HG02943 (cell line): ENCODE measurements at regions not wholly inside any gene's neighbourhood (a gene's known extent, or its start where the extent isn't known, plus 50 kb on each side); places are given as distances from the start of the nearest gene placed in this dataset.

Experiments used
- ATAC-seq: cut with Tn5 transposase; IDR thresholded peaks from one replicate; pipeline ENCODE4 v1.9.1; 2021; ENCODE audit warnings: mild to moderate bottlenecking, low read depth, moderate library complexity; ENCODE audit not compliant: unreplicated experiment

DNA sequence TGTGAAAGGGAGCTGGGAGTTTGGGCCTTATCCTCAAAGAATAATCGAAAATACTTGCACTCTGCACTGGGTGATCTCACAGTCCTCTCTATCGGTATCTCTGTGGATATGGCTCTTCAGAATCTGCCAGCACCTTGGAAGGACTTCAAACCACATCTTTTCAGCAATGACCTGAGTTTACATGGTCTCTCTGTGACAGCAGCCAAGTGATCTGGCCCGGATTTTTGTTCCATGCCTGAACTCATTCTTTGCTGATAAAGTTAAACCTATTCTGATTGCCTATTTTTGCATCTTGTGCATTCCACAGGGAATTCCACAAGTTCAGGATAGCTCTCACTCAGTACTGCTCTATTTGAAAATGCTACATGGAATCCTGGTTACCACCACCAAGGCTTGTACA is 98.9 kb downstream of the HDGFL1 start:
- no peak for ATAC-seq

GRCh38 chr6:22668717-22669116 is 99.4 kb downstream of the HDGFL1 start:
- ATAC-seq, result no peak

- no peak for ATAC-seq
Measured at GRCh38 chr6:22670605-22671004, 101.2 kb downstream of the HDGFL1 start.

GRCh38 chr6:22673474-22673873 is 104.1 kb downstream of the HDGFL1 start:
- no peak for ATAC-seq

- no peak for ATAC-seq
Measured at GRCh38 chr6:22680950-22681349, 111.6 kb downstream of the HDGFL1 start.

- no peak for ATAC-seq
Measured at GRCh38 chr6:22681761-22682160, 112.4 kb downstream of the HDGFL1 start.

DNA sequence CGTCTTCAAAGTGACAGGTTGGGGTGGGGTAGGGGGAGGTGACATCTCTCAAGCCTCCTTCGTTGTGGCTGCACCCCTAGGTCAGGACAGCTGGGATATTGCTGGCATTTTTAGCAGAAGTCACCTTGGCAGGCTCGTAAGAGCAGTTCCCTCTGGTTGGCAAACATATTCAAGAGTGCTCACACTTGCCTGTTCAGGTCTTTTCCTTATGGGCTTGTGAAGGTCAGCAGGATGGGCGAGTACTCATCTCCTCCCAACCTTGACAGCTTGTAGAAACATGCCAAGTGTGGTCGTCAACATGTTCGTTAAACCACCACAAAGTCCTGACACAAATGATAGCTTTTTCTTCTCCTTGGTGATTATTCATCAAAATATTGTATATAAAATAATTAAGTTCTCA is 113.6 kb downstream of the HDGFL1 start:
- no peak for ATAC-seq

GRCh38 chr6:22690446-22690845 is 121.1 kb downstream of the HDGFL1 start:
- no peak for ATAC-seq

DNA sequence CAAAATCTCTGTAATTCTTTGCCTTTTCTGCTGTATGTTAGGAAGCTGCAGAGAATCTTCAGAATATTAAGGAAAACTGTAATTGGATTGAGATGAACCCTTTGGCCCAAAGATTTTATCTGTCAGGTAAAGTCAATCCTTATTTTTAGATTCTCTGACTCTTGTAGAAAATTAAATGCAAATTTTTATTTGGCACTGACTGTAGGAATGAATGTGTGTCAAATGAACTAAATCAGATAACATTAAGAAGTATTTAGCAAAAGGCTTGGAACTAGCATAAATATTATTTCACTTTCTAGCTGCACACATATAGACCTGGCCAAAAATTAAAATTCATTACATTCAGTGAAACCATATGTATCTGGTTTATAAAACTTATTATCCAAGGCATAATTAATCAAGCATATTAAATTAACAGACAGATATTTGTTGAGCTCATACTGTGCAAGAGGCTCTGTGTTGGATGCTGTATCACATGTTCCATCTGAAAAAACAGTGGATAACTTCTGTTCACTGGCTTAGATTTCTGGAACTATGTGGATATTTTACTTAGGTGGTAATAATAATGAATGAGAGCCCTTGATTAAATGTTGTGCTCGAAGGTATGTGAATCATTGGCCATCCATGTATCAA is 124.8 kb downstream of the HDGFL1 start:
- no peak for ATAC-seq

DNA sequence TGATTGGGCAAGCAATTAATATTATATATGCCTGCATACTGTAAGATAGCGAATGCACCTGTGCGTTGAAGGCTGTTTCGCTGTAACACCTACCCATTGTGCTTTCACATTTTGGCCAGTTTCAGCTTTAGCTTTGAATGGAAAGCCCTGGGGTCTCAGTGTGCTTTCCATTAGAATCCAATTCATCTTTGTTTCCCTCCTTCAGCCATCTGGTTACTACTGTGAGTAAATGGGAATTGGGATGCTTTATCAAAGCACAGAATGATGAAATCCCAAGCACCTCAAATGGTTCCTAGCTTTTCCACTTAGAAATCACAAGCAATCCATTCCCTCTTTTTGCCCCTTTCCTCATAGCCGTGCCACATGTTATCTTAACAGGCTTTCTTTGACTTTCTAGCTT is 127.1 kb downstream of the HDGFL1 start:
- ATAC-seq, result no peak

- ATAC-seq, result no peak
Measured at GRCh38 chr6:22697306-22697705, 127.9 kb downstream of the HDGFL1 start.

GRCh38 chr6:22699151-22699550 is 129.8 kb downstream of the HDGFL1 start:
- no peak for ATAC-seq

DNA sequence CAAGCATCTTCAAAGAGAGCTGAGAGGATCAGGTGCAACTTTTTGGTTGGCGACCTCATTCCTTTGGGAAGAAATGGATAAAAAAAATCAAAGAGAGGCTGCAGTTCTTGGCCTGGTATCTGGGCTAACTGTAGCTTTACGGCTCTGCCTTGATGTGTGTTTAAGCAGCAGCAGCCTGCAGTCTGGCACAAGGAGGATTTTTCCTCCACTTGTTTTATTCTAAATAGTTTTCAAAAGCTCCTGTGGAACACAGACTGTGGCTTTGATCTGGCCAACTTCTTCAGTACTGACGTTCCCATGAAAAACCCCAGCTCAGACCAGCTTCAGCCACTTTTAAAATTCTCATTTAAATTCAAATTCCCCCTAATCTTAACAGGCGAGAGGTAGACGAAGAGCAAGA is 137.3 kb downstream of the HDGFL1 start:
- no peak for ATAC-seq

GRCh38 chr6:22708469-22708868 is 139.1 kb downstream of the HDGFL1 start:
- no peak for ATAC-seq

DNA sequence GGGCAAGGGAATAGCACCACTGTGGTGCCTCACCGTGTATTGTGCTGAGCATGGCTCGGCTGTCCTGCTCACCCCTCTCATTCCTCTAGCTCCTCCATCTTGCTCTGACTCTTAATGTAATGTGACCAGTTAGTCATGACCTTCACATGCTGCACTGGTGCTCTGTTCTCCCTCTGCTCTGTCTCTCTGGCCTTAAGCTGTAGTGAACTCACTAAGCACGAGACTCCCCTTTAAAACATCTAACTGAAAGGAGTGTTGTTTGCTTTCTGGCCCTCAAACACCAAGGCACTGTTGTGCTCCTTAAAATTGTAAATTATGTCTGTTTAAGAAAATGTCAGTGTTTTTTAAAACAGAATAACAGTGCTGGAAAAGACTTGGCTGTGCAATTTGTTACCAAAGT is 140.4 kb downstream of the HDGFL1 start:
- no peak for ATAC-seq

DNA sequence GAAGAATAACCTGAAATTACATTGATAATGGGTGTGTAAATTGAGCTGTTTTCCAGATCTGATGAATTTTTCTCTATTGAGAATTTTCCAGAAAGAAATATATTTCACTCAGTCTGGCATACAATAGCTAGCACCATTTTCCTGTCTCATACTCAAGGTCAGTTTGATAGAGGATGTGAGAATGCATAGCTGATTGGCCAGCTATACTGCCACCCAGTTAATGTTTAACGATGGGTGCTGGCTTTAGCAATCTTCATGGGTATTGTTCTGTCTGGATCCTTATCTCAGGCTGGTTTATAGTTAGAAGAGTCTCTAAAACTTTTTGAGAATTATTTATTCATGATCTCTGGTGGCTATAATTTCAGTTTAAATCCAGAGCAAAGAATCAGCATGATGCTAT is 147.4 kb downstream of the HDGFL1 start:
- no peak for ATAC-seq

GRCh38 chr6:22717915-22718314 is 148.5 kb downstream of the HDGFL1 start:
- no peak for ATAC-seq

DNA sequence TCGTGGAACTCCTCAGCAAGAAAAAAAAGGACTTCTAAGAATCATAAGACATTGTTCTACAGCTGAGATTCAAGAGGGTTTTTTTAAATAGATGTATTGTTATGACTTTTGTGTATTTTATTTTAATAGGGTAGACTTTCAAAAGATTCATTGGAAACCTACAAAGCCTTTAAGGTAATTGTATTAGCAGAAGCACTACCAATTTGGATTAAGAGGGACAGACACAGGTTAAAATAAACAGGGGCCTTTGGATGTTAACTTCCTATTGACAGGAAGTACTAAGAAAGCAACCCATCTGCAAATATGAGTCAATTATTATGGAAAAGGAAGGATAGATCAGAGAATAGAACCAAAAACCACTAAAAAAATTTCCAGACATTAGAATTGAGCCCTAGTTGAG is 153.5 kb downstream of the HDGFL1 start:
- no peak for ATAC-seq

DNA sequence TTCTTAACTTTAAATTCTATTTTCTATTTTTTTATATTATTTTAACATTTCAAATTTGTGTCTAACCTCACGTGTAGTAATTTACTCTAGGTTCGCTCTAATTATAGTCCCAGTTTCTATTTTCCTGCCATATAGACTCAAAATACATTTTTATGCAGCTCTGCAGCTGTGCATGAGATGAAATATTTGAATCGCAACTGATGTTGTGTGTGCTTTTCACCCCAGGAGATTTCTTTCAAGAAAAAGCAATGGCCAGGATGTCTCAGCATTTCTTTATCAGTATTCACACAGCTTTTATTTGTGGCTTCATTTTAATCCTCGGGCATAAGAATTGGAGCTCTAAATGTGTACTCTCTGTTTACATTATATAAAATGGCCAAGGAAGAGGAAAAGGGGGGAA is 157.6 kb downstream of the HDGFL1 start:
- no peak for ATAC-seq

DNA sequence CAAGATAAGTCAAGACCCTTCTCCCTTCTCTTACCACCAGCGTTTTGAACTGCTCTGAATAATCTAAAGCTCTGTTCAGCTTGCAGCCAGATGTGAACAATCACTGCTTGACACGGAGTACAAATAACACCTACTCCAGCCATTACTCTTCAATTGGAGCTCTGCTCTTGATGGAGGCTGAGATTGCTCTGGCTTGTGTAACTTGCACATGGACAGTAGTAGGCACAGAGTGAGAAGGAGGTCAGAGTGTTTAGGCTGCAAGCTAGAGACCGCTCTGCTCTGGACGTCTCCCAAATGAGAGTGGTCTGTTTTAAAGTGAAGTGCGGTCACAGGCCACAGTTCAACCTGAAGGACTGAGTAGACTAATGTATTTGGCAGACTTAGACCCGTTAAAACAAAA is 158.3 kb downstream of the HDGFL1 start:
- no peak for ATAC-seq

- no peak for ATAC-seq
Measured at GRCh38 chr6:22732176-22732970, 163.0 kb downstream of the HDGFL1 start.

DNA sequence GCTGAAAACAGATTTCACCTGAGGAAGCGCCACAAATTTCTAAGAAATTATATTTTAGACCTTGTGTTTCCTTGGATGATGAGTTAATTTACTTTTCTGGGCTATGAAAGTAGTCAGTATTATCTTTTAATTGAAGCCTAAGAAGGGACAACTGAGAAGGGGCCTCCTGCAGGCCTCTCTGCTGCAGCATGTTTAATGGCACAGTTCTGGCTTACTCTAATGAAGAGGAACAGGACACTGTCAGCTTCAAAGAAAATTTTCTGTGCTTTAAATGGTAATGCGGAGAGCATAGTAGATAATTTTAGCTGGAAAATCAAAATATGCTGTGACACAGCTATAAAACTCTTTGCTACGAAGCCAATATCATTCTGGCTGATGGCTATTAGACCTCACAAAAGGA is 167.4 kb downstream of the HDGFL1 start:
- ATAC-seq, result no peak
